ENCODE measurements at regions not wholly inside any gene's neighbourhood (a gene's known extent, or its start where the extent isn't known, plus 50 kb on each side); places are given as distances from the start of the nearest gene placed in this dataset.

- no peak overlapping the region for H3K4me3 ChIP-seq (ENCODE audit: low read depth, low read length)
- no peaks in the 10 kb centered on the region; the same call in 1 of the 2 replicates for H3K27me3 ChIP-seq (ENCODE audit: control insufficient read depth, insufficient read depth, low read length)
- TF ChIP-seq CTCF (IDR thresholded peaks at IDR 0.05; ENCODE audit: insufficient read depth, low read depth, low read length) = no peak
- DNase-seq (ENCODE audit: low read depth) = no peak
- no peaks in the 10 kb centered on the region for H3K36me3 ChIP-seq (ENCODE audit: control insufficient read depth, insufficient read depth, low read length)
- POLR2A ChIA-PET = no interaction called here
- CTCF ChIA-PET = interaction anchor here (0.7 kb wide), 1 partner anchor 114 kb away, joined by 3 read pairs; no protein-coding TSS in a partner anchor
Observed at GRCh38 chr6:45830441-45831139, 185.1 kb downstream of the CLIC5 start.

GRCh38 chr6:45829873-45830272 is 185.8 kb downstream of the CLIC5 start:
- DNase-seq (ENCODE audit: low read depth) = no peak
- POLR2A ChIA-PET = no interaction called here

GRCh38 chr6:45827952-45828530 is 187.6 kb downstream of the CLIC5 start:
- H3K27me3 ChIP-seq (ENCODE audit: control insufficient read depth, insufficient read depth, low read length) = no peaks in the 10 kb centered on the region
- ChIA-PET POLR2A (no interaction called here), CTCF (interaction anchor here (1.2 kb wide), 1 partner anchor 13 kb away, joined by 4 read pairs; no protein-coding TSS in a partner anchor)
- no peak for DNase-seq (ENCODE audit: low read depth)
- H3K36me3 ChIP-seq (ENCODE audit: control insufficient read depth, insufficient read depth, low read length) = no peaks in the 10 kb centered on the region
- no peak for TF ChIP-seq CTCF (IDR thresholded peaks at IDR 0.05; ENCODE audit: insufficient read depth, low read depth, low read length)
- no peak overlapping the region for H3K4me3 ChIP-seq (ENCODE audit: low read depth, low read length)

More at GRCh38 chr6:45829873-45830272, 185.8 kb downstream of the CLIC5 start:
- H3K36me3 ChIP-seq (ENCODE audit: control insufficient read depth, insufficient read depth, low read length) = no peaks in the 10 kb centered on the region
- no peak overlapping the region for H3K4me3 ChIP-seq (ENCODE audit: low read depth, low read length)
- CTCF ChIA-PET = interaction anchor here (1.2 kb wide), 1 partner anchor 12 kb away, joined by 3 read pairs; no protein-coding TSS in a partner anchor
- H3K27me3 ChIP-seq (ENCODE audit: control insufficient read depth, insufficient read depth, low read length) = no peaks in the 10 kb centered on the region
- TF ChIP-seq CTCF (IDR thresholded peaks at IDR 0.05; ENCODE audit: insufficient read depth, low read depth, low read length) = no peak

GRCh38 chr6:45822873-45823272 is 192.8 kb downstream of the CLIC5 start:
- no peak for DNase-seq (ENCODE audit: low read depth)
- Histone ChIP-seq H3K36me3 (ENCODE audit: control insufficient read depth, insufficient read depth, low read length) (no peaks in the 10 kb centered on the region), H3K27me3 (ENCODE audit: control insufficient read depth, insufficient read depth, low read length) (no peaks in the 10 kb centered on the region), H3K4me3 (ENCODE audit: low read depth, low read length) (no peak overlapping the region)
- ChIA-PET CTCF (interaction anchor here (0.6 to 1.0 kb wide), 2 partner anchors 108 to 373 kb away, joined by 3 read pairs; no protein-coding TSS in a partner anchor), POLR2A (no interaction called here)
- no peak for TF ChIP-seq CTCF (IDR thresholded peaks at IDR 0.05; ENCODE audit: insufficient read depth, low read depth, low read length)

- H3K27me3 ChIP-seq (ENCODE audit: control insufficient read depth, insufficient read depth, low read length) = no peaks in the 10 kb centered on the region
- no peak overlapping the region for H3K4me3 ChIP-seq (ENCODE audit: low read depth, low read length)
- ChIA-PET CTCF (interaction anchor here (0.6 to 1.0 kb wide), 2 partner anchors 108 to 373 kb away, joined by 3 read pairs; no protein-coding TSS in a partner anchor), POLR2A (no interaction called here)
- H3K36me3 ChIP-seq (ENCODE audit: control insufficient read depth, insufficient read depth, low read length) = no peaks in the 10 kb centered on the region
- DNase-seq (ENCODE audit: low read depth) = no peak
- no peak for TF ChIP-seq CTCF (IDR thresholded peaks at IDR 0.05; ENCODE audit: insufficient read depth, low read depth, low read length)
Observed at GRCh38 chr6:45822246-45822812, 193.3 kb downstream of the CLIC5 start.
